ENCODE measurements at regions not wholly inside any gene's neighbourhood (a gene's known extent, or its start where the extent isn't known, plus 50 kb on each side); places are given as distances from the start of the nearest gene placed in this dataset.

DNA sequence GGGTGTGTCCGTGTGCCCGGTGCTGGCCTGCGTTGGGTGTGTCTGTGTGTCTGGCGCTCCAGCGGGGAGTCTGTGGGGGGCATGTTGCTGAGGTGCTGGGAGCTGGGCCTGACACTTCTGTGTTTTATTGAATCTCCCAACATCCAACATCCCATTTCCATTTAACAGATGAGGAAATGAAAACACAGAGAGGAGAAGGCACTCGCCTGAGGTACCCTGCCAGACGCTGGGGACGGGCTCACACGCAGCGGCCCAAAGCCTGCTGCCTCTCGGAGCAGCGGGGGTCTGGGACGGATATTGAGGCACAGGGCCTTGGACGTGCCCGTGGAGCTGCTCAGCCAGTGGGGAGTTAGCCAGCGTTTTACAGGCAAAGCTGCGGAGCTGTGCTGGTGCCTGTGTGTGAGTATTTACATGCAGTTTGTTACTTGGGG lies 133.9 kb downstream of the DNAJB6 start:
- TF ChIP-seq L3MBTL2 (conservative IDR thresholded peaks at IDR 0.05) (no peak), LEF1 (IDR thresholded peaks at IDR 0.05; ENCODE audit: borderline replicate concordance) (no peak), TARDBP (IDR thresholded peaks at IDR 0.05) (no peak), FOXK2 (IDR thresholded peaks at IDR 0.05) (no peak), ZNF384 (IDR thresholded peaks at IDR 0.05) (no peak), FOXM1 (IDR thresholded peaks at IDR 0.05; ENCODE audit: borderline replicate concordance) (no peak), ELF4 (IDR thresholded peaks at IDR 0.05) (no peak), BHLHE40 (IDR thresholded peaks at IDR 0.05; ENCODE audit: borderline replicate concordance) (no peak)
